ENCODE measurements at regions not wholly inside any gene's neighbourhood (a gene's known extent, or its start where the extent isn't known, plus 50 kb on each side); places are given as distances from the start of the nearest gene placed in this dataset.

DNA sequence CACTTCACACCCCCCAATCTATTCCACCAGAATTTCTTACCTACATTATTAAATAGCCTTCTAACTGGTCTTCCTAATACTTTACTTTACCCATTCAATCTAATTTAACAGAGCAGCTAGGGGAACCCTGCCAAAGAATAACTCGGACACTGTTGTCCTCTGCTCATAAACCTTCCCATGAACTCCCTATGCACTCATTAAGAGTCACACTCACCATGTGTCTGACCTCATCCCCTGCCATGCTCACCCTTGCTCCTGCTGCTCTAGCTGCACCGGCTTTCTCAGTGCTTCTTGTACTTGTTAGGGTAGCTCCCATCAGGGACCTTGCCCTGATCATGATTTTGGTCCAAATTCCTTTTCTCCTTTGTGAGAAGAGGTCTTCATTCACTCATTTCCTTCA is 54.6 kb upstream of the GUCY1A1 start:
- Histone ChIP-seq H3K4ac (replicated peaks; ENCODE audit: insufficient read length, low read depth, low read length) (no peak overlapping the region), H2BK12ac (ENCODE audit: low read depth, low read length) (no peak overlapping the region), H4K5ac (ENCODE audit: insufficient read length, low read depth, low read length) (no peak overlapping the region), H3K36me3 (ENCODE audit: control insufficient read depth in 2 of 4, insufficient read depth in 4 of 4, low read length in 3 of 4) (no peaks in the 10 kb centered on the region), H3K14ac (ENCODE audit: insufficient read length) (no peak overlapping the region), H2BK15ac (ENCODE audit: low read length) (no peak overlapping the region), H3K56ac (replicated peaks; ENCODE audit: insufficient read length, low read depth, low read length) (no peak overlapping the region), H3K27ac (ENCODE audit: low read depth, low read length) (no peak overlapping the region), H4K91ac (replicated peaks; ENCODE audit: insufficient read length, low read length) (no peak overlapping the region), H3K4me1 (replicated peaks in 1 of 4; ENCODE audit: control insufficient read depth in 3 of 4, insufficient read depth in 4 of 4, low read length in 3 of 4) (no peaks in the 10 kb centered on the region), H2BK20ac (ENCODE audit: low read length) (no peak overlapping the region), H3K18ac (ENCODE audit: extremely low read depth, low read length) (no peak overlapping the region), H2BK120ac (replicated peaks; ENCODE audit: low read depth, low read length) (no peak overlapping the region), H2AFZ (ENCODE audit: low read length) (no peak overlapping the region), H3K79me1 (ENCODE audit: low read depth, low read length) (no peaks in the 10 kb centered on the region), H3K23ac (ENCODE audit: insufficient read length) (no peak overlapping the region), H2BK5ac (ENCODE audit: low read depth, low read length) (no peak overlapping the region), H4K20me1 (replicated peaks in 1 of 2; ENCODE audit: control insufficient read depth in 1 of 2, insufficient read depth in 2 of 2, low read length in 2 of 2) (no peaks in the 10 kb centered on the region), H2AK5ac (ENCODE audit: low read depth, low read length) (no peak overlapping the region), H3K4me3 (ENCODE audit: extremely low read depth in 1 of 4, insufficient read depth in 2 of 4, low read depth in 3 of 4, low read length in 4 of 4) (no peak overlapping the region), H3K9me3 (ENCODE audit: insufficient read depth in 2 of 2, low read depth in 1 of 2, low read length in 1 of 2) (no peaks in the 10 kb centered on the region), H4K8ac (ENCODE audit: extremely low read depth, insufficient read depth, low read length) (no peak overlapping the region), H3K27me3 (replicated peaks in 1 of 4; ENCODE audit: control insufficient read depth in 3 of 4, extremely low read depth in 1 of 4, insufficient read depth in 3 of 4, low read length in 3 of 4) (no peaks in the 10 kb centered on the region), H3K23me2 (ENCODE audit: low read depth, low read length) (no peaks in the 10 kb centered on the region), H3K79me2 (ENCODE audit: control insufficient read depth in 1 of 2, insufficient read depth in 2 of 2, low read length in 2 of 2) (no peaks in the 10 kb centered on the region), H3K4me2 (ENCODE audit: insufficient read depth in 1 of 2, low read depth in 2 of 2, low read length in 2 of 2) (no peak overlapping the region), H3K9ac (replicated peaks in 1 of 4; ENCODE audit: extremely low read depth in 1 of 4, low read depth in 3 of 4, low read length in 3 of 4) (no peak overlapping the region)
- POLR2A ChIA-PET (ENCODE audit: partially characterized antibody), result no interaction called here
- FAIRE-seq (no peak), DNase-seq (ENCODE audit: low read depth in 1 of 2, low spot score in 2 of 2) (no peak)
- no peak for TF ChIP-seq CBX8 (IDR thresholded peaks at IDR 0.05; ENCODE audit: borderline replicate concordance, low read depth, low read length)
- TF ChIP-seq KDM4A (IDR thresholded peaks at IDR 0.05; ENCODE audit: low read depth, low read length, severe bottlenecking), result no peak
- no peak for TF ChIP-seq KDM1A (IDR thresholded peaks at IDR 0.05; ENCODE audit: borderline replicate concordance, low read length)
- no peak for TF ChIP-seq CEBPB (IDR thresholded peaks at IDR 0.05; ENCODE audit: low read depth, low read length)
- no peak for TF ChIP-seq ASH2L (IDR thresholded peaks at IDR 0.05; ENCODE audit: low read length)
- no peak for TF ChIP-seq YY1 (IDR thresholded peaks at IDR 0.05; ENCODE audit: low read depth, low read length)
- TF ChIP-seq SAP30 (IDR thresholded peaks at IDR 0.05; ENCODE audit: insufficient read depth, insufficient replicate concordance, low read length), result no peak
- TF ChIP-seq TAF1 (IDR thresholded peaks at IDR 0.05; ENCODE audit: low read depth, low read length), result no peak
- no peak for TF ChIP-seq SP2 (IDR thresholded peaks at IDR 0.05; ENCODE audit: low read length)
- no peak for TF ChIP-seq SP4 (IDR thresholded peaks at IDR 0.05; ENCODE audit: low read length)
- no peak for TF ChIP-seq BCL11A (IDR thresholded peaks at IDR 0.05; ENCODE audit: low read depth in 2 of 2, low read length in 2 of 2)
- TF ChIP-seq, protein P1, sequence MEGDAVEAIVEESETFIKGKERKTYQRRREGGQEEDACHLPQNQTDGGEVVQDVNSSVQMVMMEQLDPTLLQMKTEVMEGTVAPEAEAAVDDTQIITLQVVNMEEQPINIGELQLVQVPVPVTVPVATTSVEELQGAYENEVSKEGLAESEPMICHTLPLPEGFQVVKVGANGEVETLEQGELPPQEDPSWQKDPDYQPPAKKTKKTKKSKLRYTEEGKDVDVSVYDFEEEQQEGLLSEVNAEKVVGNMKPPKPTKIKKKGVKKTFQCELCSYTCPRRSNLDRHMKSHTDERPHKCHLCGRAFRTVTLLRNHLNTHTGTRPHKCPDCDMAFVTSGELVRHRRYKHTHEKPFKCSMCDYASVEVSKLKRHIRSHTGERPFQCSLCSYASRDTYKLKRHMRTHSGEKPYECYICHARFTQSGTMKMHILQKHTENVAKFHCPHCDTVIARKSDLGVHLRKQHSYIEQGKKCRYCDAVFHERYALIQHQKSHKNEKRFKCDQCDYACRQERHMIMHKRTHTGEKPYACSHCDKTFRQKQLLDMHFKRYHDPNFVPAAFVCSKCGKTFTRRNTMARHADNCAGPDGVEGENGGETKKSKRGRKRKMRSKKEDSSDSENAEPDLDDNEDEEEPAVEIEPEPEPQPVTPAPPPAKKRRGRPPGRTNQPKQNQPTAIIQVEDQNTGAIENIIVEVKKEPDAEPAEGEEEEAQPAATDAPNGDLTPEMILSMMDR (IDR thresholded peaks at IDR 0.05; ENCODE audit: control extremely low read depth in 1 of 3, insufficient read depth in 1 of 3, low read depth in 1 of 3, low read length in 3 of 3), result no peak
- CTCF ChIA-PET (ENCODE audit: partially characterized antibody), result interaction anchor here (1.4 kb wide), 1 partner anchor 68 kb away, joined by 3 read pairs; no protein-coding TSS in a partner anchor
- WGBS, 2 experiments (ENCODE audit: extremely low coverage in 1 of 2, insufficient coverage in 1 of 2, insufficient read length in 1 of 2, insufficient replicate concordance in 2 of 2, low coverage in 1 of 2, low lambda C conversion rate in 2 of 2, missing lambda C conversion rate in 1 of 2), result 85% methylated on average over 2 of the region's 2 CpGs; no CpG with 5 or more reads in 1 of the 2 experiments

Data from H1 (cell line).